Astrocyte (in vitro differentiated cells and primary cell): ENCODE measurements at regions not wholly inside any gene's neighbourhood (a gene's known extent, or its start where the extent isn't known, plus 50 kb on each side); places are given as distances from the start of the nearest gene placed in this dataset.

Source experiments
- DNase-seq: peaks from one replicate; pipeline ENCODE4 v3.0.0-alpha.2; 2010; ENCODE audit warnings: low read depth
- FAIRE-seq: peaks from 2 replicates; lab custom pipeline; 2011; peaks lifted over from hg19 to GRCh38; lab: Jason Lieb, UNC
- H2AFZ ChIP-seq: 2 replicates; pipeline ENCODE4 v1.6.0; 2012; ENCODE audit warnings: low read depth, low read length, inconsistent platforms
- H3K27ac ChIP-seq: 2 replicates; pipeline ENCODE4 v1.5.1; 2011; ENCODE audit warnings: low read depth, low read length, inconsistent platforms
- H3K27me3 ChIP-seq: 2 replicates; pipeline ENCODE4 v1.6.0; 2011; ENCODE audit warnings: low read length, inconsistent platforms; ENCODE audit not compliant: insufficient read depth
- H3K36me3 ChIP-seq: 2 replicates; pipeline ENCODE4 v1.5.1; 2011; ENCODE audit warnings: low read length, inconsistent platforms; ENCODE audit not compliant: insufficient read depth
- H3K4me1 ChIP-seq: 2 replicates; pipeline ENCODE4 v1.5.1; 2011; ENCODE audit warnings: low read length, inconsistent platforms; ENCODE audit not compliant: insufficient read depth
- H3K4me2 ChIP-seq: 2 replicates; pipeline ENCODE4 v1.6.0; 2012; ENCODE audit warnings: low read length, inconsistent platforms
- H3K4me3 ChIP-seq: 2 replicates; pipeline ENCODE4 v1.5.1; 2011; ENCODE audit warnings: low read depth, mild to moderate bottlenecking, low read length, inconsistent platforms; ENCODE audit not compliant: insufficient read depth
- H3K79me2 ChIP-seq: 2 replicates; pipeline ENCODE4 v1.6.0; 2012; ENCODE audit warnings: mild to moderate bottlenecking, low read length, inconsistent platforms; ENCODE audit not compliant: insufficient read depth
- H3K9ac ChIP-seq: 2 replicates; pipeline ENCODE4 v1.6.0; 2012; ENCODE audit warnings: mild to moderate bottlenecking, low read length, inconsistent platforms
- H3K9me3 ChIP-seq: 2 replicates; pipeline ENCODE4 v1.5.1; 2012; ENCODE audit warnings: low read depth, mild to moderate bottlenecking, low read length, inconsistent platforms; ENCODE audit not compliant: insufficient read depth
- H4K20me1 ChIP-seq: 2 replicates; pipeline ENCODE4 v1.6.0; 2012; ENCODE audit warnings: low read length, inconsistent platforms; ENCODE audit not compliant: insufficient read depth
- H3K27ac Mint-ChIP-seq: one replicate; pipeline ENCODE4 v1.8.0; 2021; ENCODE audit warnings: mild to moderate bottlenecking, mixed read lengths; ENCODE audit not compliant: unreplicated experiment
- H3K27me3 Mint-ChIP-seq: one replicate; pipeline ENCODE4 v1.8.0; 2021; ENCODE audit warnings: low read depth, mixed read lengths; ENCODE audit not compliant: unreplicated experiment
- H3K36me3 Mint-ChIP-seq: one replicate; pipeline ENCODE4 v1.8.0; 2021; ENCODE audit warnings: low read depth, mixed read lengths; ENCODE audit not compliant: unreplicated experiment
- H3K4me1 Mint-ChIP-seq: one replicate; pipeline ENCODE4 v1.8.0; 2021; ENCODE audit warnings: low read depth, mixed read lengths; ENCODE audit not compliant: unreplicated experiment
- H3K4me3 Mint-ChIP-seq: one replicate; pipeline ENCODE4 v1.8.0; 2021; ENCODE audit warnings: mild to moderate bottlenecking, moderate library complexity, mixed read lengths; ENCODE audit not compliant: unreplicated experiment
- H3K9me3 Mint-ChIP-seq: one replicate; pipeline ENCODE4 v1.8.0; 2021; ENCODE audit warnings: mild to moderate bottlenecking, mixed read lengths; ENCODE audit not compliant: unreplicated experiment
- CTCF ChIP-seq: IDR thresholded peaks from 2 replicates; pipeline ENCODE4 v1.5.1; 2011; ENCODE audit warnings: low read depth, mild to moderate bottlenecking, inconsistent platforms, low read length, moderate library complexity; ENCODE audit not compliant: insufficient read depth
- EZH2 ChIP-seq: IDR thresholded peaks from 2 replicates; pipeline ENCODE4 v1.6.1; 2012; ENCODE audit warnings: mild to moderate bottlenecking, low read length, inconsistent platforms; ENCODE audit not compliant: insufficient read depth

- Mint-ChIP-seq H3K4me3 (no peak overlapping the region), H3K36me3 (peaks cover 1% of the 10 kb centered on the region), H3K4me1 (peaks cover 3% of the 10 kb centered on the region), H3K27ac (no peak overlapping the region), H3K27me3 (no peaks in the 10 kb centered on the region), H3K9me3 (no peaks in the 10 kb centered on the region)
- DNase-seq (no peak), FAIRE-seq (no peak)
- Histone ChIP-seq H3K4me3 (no peak overlapping the region), H3K9ac (no peak overlapping the region), H3K27me3 (no peaks in the 10 kb centered on the region), H2AFZ (no peak overlapping the region), H3K79me2 (no peaks in the 10 kb centered on the region), H3K36me3 (no peaks in the 10 kb centered on the region), H3K4me1 (no peaks in the 10 kb centered on the region), H3K9me3 (no peaks in the 10 kb centered on the region), H3K4me2 (no peak overlapping the region), H4K20me1 (no peaks in the 10 kb centered on the region), H3K27ac (no peak overlapping the region)
- TF ChIP-seq CTCF (no peak), EZH2 (no peak)
Measured at GRCh38 chr11:92342034-92342720, 117.6 kb downstream of the FAT3 start.

GRCh38 chr11:92342886-92343285 is 118.3 kb downstream of the FAT3 start:
- Histone ChIP-seq H3K36me3 (no peaks in the 10 kb centered on the region), H3K27ac (no peak overlapping the region), H3K4me1 (no peaks in the 10 kb centered on the region), H3K79me2 (no peaks in the 10 kb centered on the region), H4K20me1 (no peaks in the 10 kb centered on the region), H3K9ac (no peak overlapping the region), H3K4me2 (no peak overlapping the region), H3K27me3 (no peaks in the 10 kb centered on the region), H3K9me3 (no peaks in the 10 kb centered on the region), H3K4me3 (no peak overlapping the region), H2AFZ (no peak overlapping the region)
- no peak overlapping the region for H3K4me3 Mint-ChIP-seq
- no peak for FAIRE-seq
- no peaks in the 10 kb centered on the region for H3K27me3 Mint-ChIP-seq
- H3K36me3 Mint-ChIP-seq: peaks cover 1% of the 10 kb centered on the region
- no peak overlapping the region for H3K27ac Mint-ChIP-seq
- H3K4me1 Mint-ChIP-seq: peaks cover 3% of the 10 kb centered on the region
- TF ChIP-seq EZH2: no peak
- no peak for TF ChIP-seq CTCF
- no peaks in the 10 kb centered on the region for H3K9me3 Mint-ChIP-seq
- no peak for DNase-seq

GRCh38 chr11:92346220-92346619 is 121.6 kb downstream of the FAT3 start:
- Histone ChIP-seq H3K79me2 (no peaks in the 10 kb centered on the region), H3K27ac (no peak overlapping the region), H3K4me1 (no peaks in the 10 kb centered on the region), H4K20me1 (no peaks in the 10 kb centered on the region), H3K36me3 (no peaks in the 10 kb centered on the region), H3K9me3 (no peaks in the 10 kb centered on the region), H3K4me3 (no peak overlapping the region), H3K27me3 (no peaks in the 10 kb centered on the region), H3K9ac (no peak overlapping the region), H3K4me2 (no peak overlapping the region), H2AFZ (no peak overlapping the region)
- FAIRE-seq (no peak), DNase-seq (no peak)
- Mint-ChIP-seq H3K4me3 (no peak overlapping the region), H3K27ac (no peak overlapping the region), H3K27me3 (no peaks in the 10 kb centered on the region), H3K36me3 (no peaks in the 10 kb centered on the region), H3K4me1 (peaks cover 5% of the 10 kb centered on the region), H3K9me3 (no peaks in the 10 kb centered on the region)
- TF ChIP-seq EZH2 (no peak), CTCF (no peak)
